ENCODE measurements at regions not wholly inside any gene's neighbourhood (a gene's known extent, or its start where the extent isn't known, plus 50 kb on each side); places are given as distances from the start of the nearest gene placed in this dataset.
"Not testable (repeated sequence)": the region's sequence is repeated elsewhere in the genome, so short reads cannot be mapped to it uniquely, and the experiment has no call there.

GRCh38 chr2:63736354-63736753 lies 105.3 kb upstream of the UGP2 start:
- no peak for DNase-seq (ENCODE audit: low spot score)
- Mint-ChIP-seq H3K36me3 (ENCODE audit: low read depth) (no peaks in the 10 kb centered on the region), H3K27ac (ENCODE audit: unreplicated experiment) (peak overlapping the region; percentile 34), H3K4me1 (ENCODE audit: low read depth) (peaks cover 47% of the 10 kb centered on the region), H3K9me3 (ENCODE audit: low read depth) (no peaks in the 10 kb centered on the region), H3K27me3 (ENCODE audit: low read depth) (no peaks in the 10 kb centered on the region), H3K4me3 (ENCODE audit: unreplicated experiment) (no peak overlapping the region)
- no peak for TF ChIP-seq CTCF (IDR thresholded peaks at IDR 0.05)

GRCh38 chr2:63737081-63737751 lies 104.5 kb upstream of the UGP2 start:
- no peaks in the 10 kb centered on the region for H3K36me3 Mint-ChIP-seq (ENCODE audit: low read depth)
- no peak for TF ChIP-seq CTCF (IDR thresholded peaks at IDR 0.05)
- H3K4me3 Mint-ChIP-seq (ENCODE audit: unreplicated experiment): no peak overlapping the region
- no peaks in the 10 kb centered on the region for H3K9me3 Mint-ChIP-seq (ENCODE audit: low read depth)
- no peaks in the 10 kb centered on the region for H3K27me3 Mint-ChIP-seq (ENCODE audit: low read depth)
- no peak overlapping the region for H3K27ac Mint-ChIP-seq (ENCODE audit: unreplicated experiment)
- peaks cover 55% of the 10 kb centered on the region for H3K4me1 Mint-ChIP-seq (ENCODE audit: low read depth)
- DNase-seq (ENCODE audit: low spot score): no peak

- H3K4me1 Mint-ChIP-seq (ENCODE audit: low read depth): peaks cover 54% of the 10 kb centered on the region
- TF ChIP-seq CTCF (IDR thresholded peaks at IDR 0.05): no peak
- no peak for DNase-seq (ENCODE audit: low spot score)
- no peak overlapping the region for H3K4me3 Mint-ChIP-seq (ENCODE audit: unreplicated experiment)
- no peaks in the 10 kb centered on the region for H3K9me3 Mint-ChIP-seq (ENCODE audit: low read depth)
- no peaks in the 10 kb centered on the region for H3K36me3 Mint-ChIP-seq (ENCODE audit: low read depth)
- no peaks in the 10 kb centered on the region for H3K27me3 Mint-ChIP-seq (ENCODE audit: low read depth)
- no peak overlapping the region for H3K27ac Mint-ChIP-seq (ENCODE audit: unreplicated experiment)
Observed at GRCh38 chr2:63738019-63738418, 103.7 kb upstream of the UGP2 start.

- not testable (repeated sequence) for DNase-seq (ENCODE audit: low spot score); H3K27ac Mint-ChIP-seq (ENCODE audit: unreplicated experiment); H3K4me3 Mint-ChIP-seq (ENCODE audit: unreplicated experiment); H3K36me3 Mint-ChIP-seq (ENCODE audit: low read depth); H3K9me3 Mint-ChIP-seq (ENCODE audit: low read depth); H3K27me3 Mint-ChIP-seq (ENCODE audit: low read depth)
- peaks cover 54% of the 10 kb centered on the region for H3K4me1 Mint-ChIP-seq (ENCODE audit: low read depth)
Observed at GRCh38 chr2:63739180-63739579, 102.5 kb upstream of the UGP2 start.

GRCh38 chr2:63740020-63740419 lies 101.7 kb upstream of the UGP2 start:
- DNase-seq (ENCODE audit: low spot score): no peak
- no peaks in the 10 kb centered on the region for H3K9me3 Mint-ChIP-seq (ENCODE audit: low read depth)
- no peaks in the 10 kb centered on the region for H3K27me3 Mint-ChIP-seq (ENCODE audit: low read depth)
- no peak overlapping the region for H3K4me3 Mint-ChIP-seq (ENCODE audit: unreplicated experiment)
- TF ChIP-seq CTCF (IDR thresholded peaks at IDR 0.05): no peak
- peaks cover 46% of the 10 kb centered on the region for H3K4me1 Mint-ChIP-seq (ENCODE audit: low read depth)
- no peaks in the 10 kb centered on the region for H3K36me3 Mint-ChIP-seq (ENCODE audit: low read depth)
- H3K27ac Mint-ChIP-seq (ENCODE audit: unreplicated experiment): no peak overlapping the region

GRCh38 chr2:63740943-63741342 lies 100.8 kb upstream of the UGP2 start:
- no peaks in the 10 kb centered on the region for H3K36me3 Mint-ChIP-seq (ENCODE audit: low read depth)
- no peaks in the 10 kb centered on the region for H3K27me3 Mint-ChIP-seq (ENCODE audit: low read depth)
- no peak for DNase-seq (ENCODE audit: low spot score)
- peaks cover 37% of the 10 kb centered on the region for H3K4me1 Mint-ChIP-seq (ENCODE audit: low read depth)
- no peaks in the 10 kb centered on the region for H3K9me3 Mint-ChIP-seq (ENCODE audit: low read depth)
- no peak overlapping the region for H3K4me3 Mint-ChIP-seq (ENCODE audit: unreplicated experiment)
- H3K27ac Mint-ChIP-seq (ENCODE audit: unreplicated experiment): no peak overlapping the region
- no peak for TF ChIP-seq CTCF (IDR thresholded peaks at IDR 0.05)
